Coronary artery (tissue), 2 donors: ENCODE measurements at regions not wholly inside any gene's neighbourhood (a gene's known extent, or its start where the extent isn't known, plus 50 kb on each side); places are given as distances from the start of the nearest gene placed in this dataset.
"Not testable (repeated sequence)": the region's sequence is repeated elsewhere in the genome, so short reads cannot be mapped to it uniquely, and the experiment has no call there.

ENCODE experiments used
- DNase-seq: peaks from one replicate; pipeline ENCODE4 v3.0.0-alpha.2; 2017; ENCODE audit warnings: low spot score
- H3K27ac ChIP-seq, 2 donors: fragments of 200-600 bp; sonication (generic); one replicate each; pipeline ENCODE4 v1.5.1; 2016 to 2019
- H3K4me3 ChIP-seq: fragments of 200-600 bp; sonication (generic); 2 replicates; pipeline ENCODE4 v1.5.1; 2016; ENCODE audit warnings: mild to moderate bottlenecking, moderate library complexity
- TF ChIP-seq, protein P1 (sequence below): fragments of 200-600 bp; sonication (generic); IDR thresholded peaks from one replicate; pipeline ENCODE4 v1.5.1; 2019; ENCODE audit warnings: antibody characterized with exemption

GRCh38 chr3:154921351-154921750, 158.8 kb upstream of the MME start:
- DNase-seq, result no peak
- Histone ChIP-seq H3K27ac (no peak overlapping the region), H3K4me3 (no peak overlapping the region)
- TF ChIP-seq, protein P1, sequence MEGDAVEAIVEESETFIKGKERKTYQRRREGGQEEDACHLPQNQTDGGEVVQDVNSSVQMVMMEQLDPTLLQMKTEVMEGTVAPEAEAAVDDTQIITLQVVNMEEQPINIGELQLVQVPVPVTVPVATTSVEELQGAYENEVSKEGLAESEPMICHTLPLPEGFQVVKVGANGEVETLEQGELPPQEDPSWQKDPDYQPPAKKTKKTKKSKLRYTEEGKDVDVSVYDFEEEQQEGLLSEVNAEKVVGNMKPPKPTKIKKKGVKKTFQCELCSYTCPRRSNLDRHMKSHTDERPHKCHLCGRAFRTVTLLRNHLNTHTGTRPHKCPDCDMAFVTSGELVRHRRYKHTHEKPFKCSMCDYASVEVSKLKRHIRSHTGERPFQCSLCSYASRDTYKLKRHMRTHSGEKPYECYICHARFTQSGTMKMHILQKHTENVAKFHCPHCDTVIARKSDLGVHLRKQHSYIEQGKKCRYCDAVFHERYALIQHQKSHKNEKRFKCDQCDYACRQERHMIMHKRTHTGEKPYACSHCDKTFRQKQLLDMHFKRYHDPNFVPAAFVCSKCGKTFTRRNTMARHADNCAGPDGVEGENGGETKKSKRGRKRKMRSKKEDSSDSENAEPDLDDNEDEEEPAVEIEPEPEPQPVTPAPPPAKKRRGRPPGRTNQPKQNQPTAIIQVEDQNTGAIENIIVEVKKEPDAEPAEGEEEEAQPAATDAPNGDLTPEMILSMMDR, result no peak

DNA sequence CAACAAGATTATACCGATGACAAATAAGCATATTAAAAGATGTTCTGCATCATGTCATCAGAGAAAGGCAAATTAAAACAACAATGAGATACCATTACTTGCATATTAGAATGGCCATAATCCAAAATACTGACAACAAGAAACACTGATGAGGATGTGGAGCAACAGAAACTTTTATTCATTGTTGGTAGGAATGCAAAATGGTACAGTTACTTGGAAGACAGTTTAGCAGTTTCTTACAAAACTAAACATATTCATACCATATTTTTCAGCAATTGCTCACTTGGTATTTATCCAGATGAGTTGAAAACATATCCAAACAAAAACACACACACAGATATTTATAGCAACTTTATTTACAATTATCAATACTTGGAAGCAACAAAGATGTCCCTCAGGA, 160.9 kb upstream of the MME start:
- DNase-seq, result no peak
- Histone ChIP-seq H3K27ac (no peak overlapping the region), H3K4me3 (no peak overlapping the region)
- TF ChIP-seq, protein P1, result no peak

GRCh38 chr3:154904328-154904727, 175.8 kb upstream of the MME start:
- TF ChIP-seq, protein P1, result no peak
- H3K4me3 ChIP-seq, result no peak overlapping the region
- H3K27ac ChIP-seq, result no peak overlapping the region
- no peak for DNase-seq

- H3K27ac ChIP-seq, DNase-seq: not testable (repeated sequence)
Observed at GRCh38 chr3:154902495-154902894, 177.6 kb upstream of the MME start.

GRCh38 chr3:154901278-154901677, 178.8 kb upstream of the MME start:
- no peak for DNase-seq
- TF ChIP-seq, protein P1, result no peak
- H3K4me3 ChIP-seq, result no peak overlapping the region
- peak overlapping the region in 1 of 2 donors; percentile 38 for H3K27ac ChIP-seq

More at GRCh38 chr3:154902495-154902894, 177.6 kb upstream of the MME start:
- H3K4me3 ChIP-seq, result not testable (repeated sequence)

- H3K27ac ChIP-seq, result peak overlapping the region in 1 of 2 donors; percentile 38
- H3K4me3 ChIP-seq, result no peak overlapping the region
- TF ChIP-seq, protein P1, result no peak
- DNase-seq, result no peak
Observed at GRCh38 chr3:154900816-154901215, 179.3 kb upstream of the MME start.

DNA sequence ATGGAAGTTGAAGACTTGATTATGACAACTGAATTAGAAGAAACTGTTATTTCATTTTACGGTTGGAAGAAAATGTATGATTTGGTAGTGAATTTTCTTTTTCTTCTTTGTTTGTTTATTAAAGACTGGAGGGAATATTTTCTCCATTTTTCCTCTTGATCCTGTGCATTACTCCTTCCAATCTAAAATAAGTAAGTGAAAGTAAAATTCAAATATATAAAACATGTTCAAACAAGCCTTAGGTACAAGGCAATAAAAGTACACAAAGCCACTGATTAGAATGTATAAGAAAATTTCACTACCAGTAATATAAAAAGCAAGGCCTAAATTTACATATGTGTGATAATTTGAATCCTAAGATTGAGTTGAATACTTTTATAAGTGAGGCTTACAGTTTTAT, 181.2 kb upstream of the MME start:
- Histone ChIP-seq H3K4me3 (no peak overlapping the region), H3K27ac (no peak overlapping the region)
- TF ChIP-seq, protein P1, result no peak
- no peak for DNase-seq

DNA sequence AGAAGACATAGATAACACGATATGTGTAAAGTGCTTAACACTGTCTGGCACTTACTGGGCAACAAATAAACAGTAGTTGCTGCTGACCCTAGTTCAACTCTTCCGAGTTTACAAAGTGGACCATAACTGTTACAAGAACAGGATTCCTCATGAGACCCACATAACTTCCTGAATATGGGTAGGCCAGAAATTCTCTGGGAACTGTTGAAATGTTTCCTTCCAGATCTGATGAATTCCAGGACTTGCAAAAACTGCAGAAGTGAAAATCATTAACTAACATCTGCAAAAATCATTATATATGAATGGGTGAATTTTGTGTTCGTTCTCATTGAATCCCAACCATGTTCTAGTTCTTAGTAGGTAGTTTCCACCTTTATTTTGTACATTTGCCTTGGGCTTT, 181.7 kb upstream of the MME start:
- TF ChIP-seq, protein P1, result no peak
- no peak overlapping the region for H3K27ac ChIP-seq
- no peak for DNase-seq
- no peak overlapping the region for H3K4me3 ChIP-seq
